Heart left ventricle (tissue), 16 donors: ENCODE measurements at regions not wholly inside any gene's neighbourhood (a gene's known extent, or its start where the extent isn't known, plus 50 kb on each side); places are given as distances from the start of the nearest gene placed in this dataset.
"Not testable (repeated sequence)": the region's sequence is repeated elsewhere in the genome, so short reads cannot be mapped to it uniquely, and the experiment has no call there.

ENCODE experiments used
- ATAC-seq, 4 donors: fragments of 200-7000 bp; cut with Tn5 transposase; one replicate each; pipeline ENCODE4 v1.9.1; 2020 to 2022; ENCODE audit warnings: moderate library complexity in 4 of 4, mild to moderate bottlenecking in 3 of 4, moderate number of reproducible peaks in 1 of 4
- DNase-seq, 5 donors: peaks; one replicate each; pipeline ENCODE4 v3.0.0-alpha.2; 2020
- H3K27ac ChIP-seq, 12 donors: fragments of 200-600 bp; sonication (generic) in 4 of 12; one replicate each; pipeline versions ENCODE4 v1.5.0 to v1.8.0; 2016 to 2022; ENCODE audit warnings: mild to moderate bottlenecking in 2 of 12
- H3K27me3 ChIP-seq, 9 donors: fragments of 200-600 bp; sonication (generic) in 2 of 9; one replicate each; pipeline versions ENCODE4 v1.5.1 to v1.8.0; 2016 to 2022; ENCODE audit warnings: mild to moderate bottlenecking in 3 of 9
- H3K36me3 ChIP-seq, 9 donors: fragments of 200-600 bp; sonication (generic) in 2 of 9; one replicate each; pipeline versions ENCODE4 v1.5.0 to v1.8.0; 2018 to 2022; ENCODE audit warnings: mild to moderate bottlenecking in 2 of 9
- H3K4me1 ChIP-seq, 12 donors: fragments of 200-600 bp; sonication (generic) in 4 of 12; one replicate each; pipeline versions ENCODE4 v1.5.0 to v1.8.0; 2016 to 2022; ENCODE audit warnings: mild to moderate bottlenecking in 3 of 12
- H3K4me3 ChIP-seq, 12 donors: fragments of 200-600 bp; sonication (generic) in 4 of 12; one replicate each; pipeline versions ENCODE4 v1.5.0 to v1.8.0; 2017 to 2022; ENCODE audit warnings: mild to moderate bottlenecking in 9 of 12, moderate library complexity in 4 of 12
- H3K9me3 ChIP-seq, 12 donors: fragments of 200-600 bp; sonication (generic) in 4 of 12; one replicate each; pipeline versions ENCODE4 v1.5.0 to v1.8.0; 2016 to 2022; ENCODE audit warnings: mild to moderate bottlenecking in 1 of 12
- WGBS, 4 donors: extraction: QIAGEN DNeasy Blood & Tissue Kit in 2 of 4; methylation state at CpG; one replicate each; pipeline versions ENCODE4 v1.1.5 to v1.1.7; 2013 to 2018; 5-methylcytosine and 5-hydroxymethylcytosine counted together
- intact Hi-C, 10 donors: fragments of 100-400 bp; cut with DNase I; formaldehyde crosslinking; loops; one replicate each; pipeline versions ENCODE4 v1.11.1 to v1.14.2; 2022
- TF ChIP-seq, protein P1 (sequence below), 12 donors: fragments of 200-600 bp; sonication (generic) in 4 of 12; IDR thresholded peaks; one replicate each; pipeline versions ENCODE4 v1.5.0 to v1.8.0; 2018 to 2022; ENCODE audit warnings: antibody characterized with exemption in 12 of 12, mild to moderate bottlenecking in 5 of 12
- donor health status: ischemic (EF 13 %, LVEDD 7.1; RV severe dilation, severe dysfunction).
- donor health status: healthy with polysubstance abuse.
- donor health status: DM: no; HTN: yes; CAD: no.
- donor health status: DM: no; HTN: no; CAD: no.
- donor health status: ischemic (EF 25% LVEDD 6.9; RV normal size, moderate dysfunction).
- donor health status: ischemic (EF 25% LVEDD 5.7; RV mildly dilated, moderate dysfunction).
- donor health status: healthy.
- donor health status: DM: yes; HTN: yes; CAD: no.
- donor health status: ischemic (EF 35%, LVEDD 5.7; RV mildly dilated, moderate dysfunction).
- donor health status: nonischemic (EF 11% LVEDD 7.7; RV severe dilation, severe dysfunction).
- donor health status: DM: yes; HTN: yes; CAD: no.
- donor health status: PGD.
- donor health status: ischemic (EF 29% LVEDD 5.4; RV normal size, mild dysfunction).
- donor health status: nonischemic (EF 23%, LVEDD 6.1; RV moderate dilation, normal function).

DNA sequence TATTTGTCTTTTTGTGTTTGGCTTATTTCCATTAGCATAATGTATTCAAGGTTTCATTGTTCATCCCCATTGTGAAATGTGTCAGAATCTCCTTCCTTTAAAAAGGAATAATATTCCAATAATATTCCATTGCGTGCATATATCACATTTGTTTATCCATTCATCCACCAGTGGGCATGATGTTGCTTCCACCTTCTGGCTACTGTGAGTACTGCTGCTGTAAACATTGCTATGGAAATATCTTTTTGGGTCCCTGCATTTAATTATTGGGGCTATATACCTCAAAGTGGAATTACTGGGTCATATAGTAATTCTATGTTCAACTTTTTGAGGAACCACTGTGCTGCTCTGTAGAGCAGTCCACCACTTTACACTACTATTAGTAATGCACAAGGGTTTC, 123.1 kb downstream of the POTEG start:
- H3K27ac ChIP-seq, H3K36me3 ChIP-seq, H3K9me3 ChIP-seq, H3K4me3 ChIP-seq, ATAC-seq, intact Hi-C loops, DNase-seq, H3K4me1 ChIP-seq, H3K27me3 ChIP-seq: not testable (repeated sequence)
- TF ChIP-seq, protein P1, sequence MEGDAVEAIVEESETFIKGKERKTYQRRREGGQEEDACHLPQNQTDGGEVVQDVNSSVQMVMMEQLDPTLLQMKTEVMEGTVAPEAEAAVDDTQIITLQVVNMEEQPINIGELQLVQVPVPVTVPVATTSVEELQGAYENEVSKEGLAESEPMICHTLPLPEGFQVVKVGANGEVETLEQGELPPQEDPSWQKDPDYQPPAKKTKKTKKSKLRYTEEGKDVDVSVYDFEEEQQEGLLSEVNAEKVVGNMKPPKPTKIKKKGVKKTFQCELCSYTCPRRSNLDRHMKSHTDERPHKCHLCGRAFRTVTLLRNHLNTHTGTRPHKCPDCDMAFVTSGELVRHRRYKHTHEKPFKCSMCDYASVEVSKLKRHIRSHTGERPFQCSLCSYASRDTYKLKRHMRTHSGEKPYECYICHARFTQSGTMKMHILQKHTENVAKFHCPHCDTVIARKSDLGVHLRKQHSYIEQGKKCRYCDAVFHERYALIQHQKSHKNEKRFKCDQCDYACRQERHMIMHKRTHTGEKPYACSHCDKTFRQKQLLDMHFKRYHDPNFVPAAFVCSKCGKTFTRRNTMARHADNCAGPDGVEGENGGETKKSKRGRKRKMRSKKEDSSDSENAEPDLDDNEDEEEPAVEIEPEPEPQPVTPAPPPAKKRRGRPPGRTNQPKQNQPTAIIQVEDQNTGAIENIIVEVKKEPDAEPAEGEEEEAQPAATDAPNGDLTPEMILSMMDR (IDR thresholded peaks at IDR 0.05) = peak in 2 of 12 donors; percentile 8 to 16
- WGBS, 4 donors = 30 to 64% (median 32%) methylated on average over 1 of the region's 1 CpG

GRCh38 chr14:19330678-19331077, 103.5 kb downstream of the POTEG start:
- DNase-seq, intact Hi-C loops, H3K4me3 ChIP-seq, H3K27me3 ChIP-seq, H3K27ac ChIP-seq, H3K9me3 ChIP-seq, ATAC-seq, H3K36me3 ChIP-seq, H3K4me1 ChIP-seq: not testable (repeated sequence)
- no CpG with 5 or more reads among the region's 3 CpGs for WGBS, 4 donors

DNA sequence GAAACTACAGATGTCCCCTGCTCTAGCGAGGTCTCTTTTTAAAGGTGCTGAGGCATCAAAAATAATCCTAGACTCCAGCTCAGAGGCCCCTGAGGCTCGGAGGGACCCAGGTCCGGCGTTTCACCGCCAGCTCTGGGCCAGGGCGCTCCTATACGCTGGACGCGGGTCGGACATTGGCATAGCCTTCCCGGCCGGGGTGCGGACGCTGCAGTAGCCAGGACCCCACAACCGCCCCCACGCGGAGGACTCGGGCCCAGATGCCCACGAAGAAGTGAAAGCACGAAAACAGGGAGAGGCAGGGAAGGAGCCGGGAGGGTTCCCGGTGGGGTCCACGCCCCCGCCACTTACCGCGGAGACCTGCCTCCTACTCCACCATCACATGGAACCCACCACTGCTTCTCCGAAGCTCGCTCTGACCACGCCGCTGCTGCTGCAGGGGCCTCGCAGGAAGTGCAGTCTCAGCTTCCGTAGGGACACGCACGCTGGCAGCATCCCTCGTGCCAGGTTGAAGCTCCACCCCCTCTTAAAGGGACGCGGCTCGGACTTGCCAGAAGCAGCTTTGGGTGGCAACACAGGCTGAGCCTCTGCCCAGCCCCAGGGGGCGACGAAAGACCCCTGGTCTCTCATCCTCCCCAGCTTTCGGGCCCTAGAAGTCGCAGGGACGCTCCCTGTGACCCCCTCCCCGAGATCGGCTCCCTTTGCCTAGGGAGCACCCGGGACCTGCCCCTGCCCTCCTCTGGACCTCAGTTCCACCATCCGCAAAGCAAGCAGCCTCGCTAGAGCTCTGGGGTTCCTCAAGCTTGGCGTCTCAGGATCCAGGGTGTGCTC, 96.7 kb downstream of the POTEG start:
- H3K9me3 ChIP-seq, H3K4me1 ChIP-seq, H3K27me3 ChIP-seq, intact Hi-C loops, DNase-seq, H3K36me3 ChIP-seq, H3K4me3 ChIP-seq, H3K27ac ChIP-seq: not testable (repeated sequence)
- WGBS, 4 donors = 58% methylated on average over 3 of the region's 49 CpGs; no CpG with 5 or more reads in 3 of the 4 donors
- peak; percentile 55 to 92 (median 76) for ATAC-seq

- intact Hi-C loops, H3K27me3 ChIP-seq, H3K4me1 ChIP-seq, H3K27ac ChIP-seq, ATAC-seq, DNase-seq, H3K36me3 ChIP-seq, H3K4me3 ChIP-seq, H3K9me3 ChIP-seq: not testable (repeated sequence)
- no CpG with 5 or more reads among the region's 11 CpGs for WGBS, 4 donors
Observed at GRCh38 chr14:19338060-19338372, 96.1 kb downstream of the POTEG start.

DNA sequence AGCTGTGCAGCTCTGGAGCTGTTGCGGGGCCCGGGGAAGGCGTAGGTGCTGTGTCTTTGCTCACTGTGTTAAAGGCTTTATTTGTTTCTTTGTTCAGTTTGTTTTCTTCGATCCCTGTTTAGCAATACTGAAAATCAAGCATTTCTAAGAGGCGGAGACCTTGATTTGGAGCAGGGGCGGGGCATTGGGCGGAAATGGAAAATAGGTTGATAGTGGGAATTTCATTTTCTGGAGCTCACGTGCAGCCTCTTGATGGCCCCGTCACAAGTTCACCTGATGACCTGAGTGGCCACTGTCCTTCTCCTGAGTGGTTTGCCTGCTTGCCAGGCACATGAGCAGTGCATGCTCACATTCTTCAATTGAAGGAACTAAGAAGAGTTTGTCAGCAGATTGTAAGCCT, 93.2 kb downstream of the POTEG start:
- ATAC-seq, DNase-seq, H3K36me3 ChIP-seq, intact Hi-C loops, H3K9me3 ChIP-seq, H3K27ac ChIP-seq, H3K4me1 ChIP-seq, H3K4me3 ChIP-seq, H3K27me3 ChIP-seq: not testable (repeated sequence)
- WGBS, 4 donors = 62 to 73% (median 69%) methylated on average over 7 to 9 of the region's 9 CpGs

GRCh38 chr14:19341627-19342026, 92.5 kb downstream of the POTEG start:
- DNase-seq = peak in 1 of 5 donors; percentile 28
- H3K4me3 ChIP-seq, H3K27ac ChIP-seq, H3K36me3 ChIP-seq, H3K4me1 ChIP-seq, intact Hi-C loops, H3K27me3 ChIP-seq, ATAC-seq, H3K9me3 ChIP-seq: not testable (repeated sequence)
- WGBS, 4 donors = 86 to 95% (median 88%) methylated on average over 4 of the region's 6 CpGs

DNA sequence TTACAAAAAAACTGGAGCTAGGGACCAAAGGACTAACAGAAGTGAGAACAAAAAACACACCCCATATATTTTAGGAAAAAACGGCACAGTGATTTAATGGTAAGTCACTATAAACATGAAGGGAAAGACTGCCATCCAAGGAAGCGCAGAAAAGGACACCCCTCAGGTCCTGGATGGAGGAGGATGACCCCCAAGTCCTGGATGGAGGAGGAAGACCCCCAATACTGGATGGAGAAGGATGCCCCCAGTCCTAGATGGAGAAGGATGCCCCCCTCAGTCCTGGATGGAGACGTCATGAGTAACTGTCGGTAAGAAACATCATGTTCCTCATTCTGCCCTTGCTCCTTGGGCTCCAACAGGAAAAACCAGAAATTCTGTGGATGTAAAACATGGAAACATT, 89.9 kb downstream of the POTEG start:
- ATAC-seq, H3K27ac ChIP-seq, intact Hi-C loops, H3K27me3 ChIP-seq, H3K4me1 ChIP-seq, H3K9me3 ChIP-seq, H3K36me3 ChIP-seq, H3K4me3 ChIP-seq: not testable (repeated sequence)
- 42 to 63% (median 50%) methylated on average over 4 of the region's 4 CpGs for WGBS, 4 donors
- peak in 1 of 5 donors; percentile 4 for DNase-seq

DNA sequence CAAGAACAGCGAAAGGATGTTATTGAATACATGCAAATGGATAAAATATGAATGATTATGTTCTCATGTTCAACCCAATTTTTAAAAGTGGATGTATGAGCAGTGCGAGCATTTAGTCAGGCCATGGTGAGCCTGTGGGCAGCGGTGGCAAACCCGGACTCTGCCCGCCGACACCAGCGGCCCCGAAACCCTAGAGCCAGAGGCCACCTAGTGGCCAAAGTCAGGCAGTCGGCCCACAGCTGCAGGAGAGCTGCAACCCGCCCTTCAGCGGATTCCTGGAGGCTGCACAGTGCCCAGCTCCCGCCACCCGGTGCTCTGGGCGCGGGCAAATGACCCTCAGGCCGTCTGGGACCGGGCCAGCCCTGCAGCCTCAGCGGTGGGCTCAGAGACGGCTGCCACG, 89.5 kb downstream of the POTEG start:
- H3K27me3 ChIP-seq, H3K4me3 ChIP-seq, DNase-seq, H3K9me3 ChIP-seq, H3K4me1 ChIP-seq, intact Hi-C loops, H3K36me3 ChIP-seq, H3K27ac ChIP-seq, ATAC-seq: not testable (repeated sequence)
- 55 to 75% (median 68%) methylated on average over 2 to 4 of the region's 20 CpGs for WGBS, 4 donors

DNA sequence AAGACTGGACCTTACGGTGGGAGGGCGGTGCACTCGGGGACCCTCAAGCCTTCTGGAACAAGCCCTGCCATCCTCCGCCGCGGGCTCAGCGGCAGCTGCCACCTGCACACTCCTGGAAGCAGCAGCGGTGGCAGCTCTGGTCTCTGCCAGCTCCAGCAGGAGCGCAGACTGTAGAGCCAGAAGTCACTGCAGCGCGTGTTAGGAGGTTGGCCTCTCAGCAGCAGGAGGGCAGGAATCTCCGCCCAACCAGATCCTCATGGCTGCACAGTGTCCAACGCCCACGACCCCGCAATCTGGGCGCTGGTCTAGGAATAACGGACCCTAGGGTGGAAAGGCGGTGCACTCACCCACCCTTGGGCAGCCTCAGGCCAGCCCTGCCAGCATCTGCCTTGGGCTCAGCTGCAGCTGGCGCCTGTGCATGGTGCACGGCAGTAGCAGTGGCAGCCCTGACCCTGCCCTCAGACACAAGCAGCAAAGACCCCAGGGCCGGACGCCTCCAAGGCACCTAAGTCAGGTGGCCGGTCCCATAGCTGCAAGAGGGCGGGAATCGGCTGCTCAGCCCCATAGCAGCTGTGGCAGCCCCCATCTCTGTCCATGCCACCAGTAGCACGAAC, 88.7 kb downstream of the POTEG start:
- H3K9me3 ChIP-seq, DNase-seq, H3K27ac ChIP-seq, H3K4me1 ChIP-seq, intact Hi-C loops, H3K4me3 ChIP-seq, H3K36me3 ChIP-seq, ATAC-seq, H3K27me3 ChIP-seq: not testable (repeated sequence)
- WGBS, 4 donors = 61 to 71% methylated on average over 8 of the region's 26 CpGs; no CpG with 5 or more reads in 2 of the 4 donors

DNA sequence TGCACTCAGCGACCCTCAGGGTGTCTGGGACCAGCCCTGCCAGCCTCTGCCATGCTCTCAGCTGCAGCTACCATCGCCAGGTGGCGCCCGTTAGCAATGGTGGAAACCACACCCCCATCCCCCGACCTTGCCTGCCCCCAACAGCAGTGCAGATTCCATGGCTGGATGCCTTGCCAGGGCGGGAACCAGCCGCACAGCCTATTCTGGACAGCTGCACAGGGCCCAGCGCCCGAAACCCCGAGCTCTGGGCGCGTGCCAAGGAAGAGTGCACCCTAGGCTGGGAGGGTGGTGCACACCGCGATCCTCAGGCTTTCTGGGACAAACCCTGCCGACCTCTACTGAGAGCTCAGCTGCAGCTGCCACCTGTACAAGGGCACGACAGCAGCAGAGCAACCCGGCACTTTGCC, 88.1 kb downstream of the POTEG start:
- ATAC-seq = peak in 3 of 4 donors; percentile 42 to 78 (median 46)
- intact Hi-C loops, H3K27me3 ChIP-seq, H3K4me3 ChIP-seq, H3K27ac ChIP-seq, H3K9me3 ChIP-seq, H3K36me3 ChIP-seq, H3K4me1 ChIP-seq: not testable (repeated sequence)
- 67 to 68% methylated on average over 12 of the region's 17 CpGs; no CpG with 5 or more reads in 2 of the 4 donors for WGBS, 4 donors
- DNase-seq = peak in 2 of 5 donors; percentile 5 to 57
